Caco-2 (cell line): ENCODE measurements at regions not wholly inside any gene's neighbourhood (a gene's known extent, or its start where the extent isn't known, plus 50 kb on each side); places are given as distances from the start of the nearest gene placed in this dataset.

Experiments
- BruUV-seq: library from RNA; stranded (reverse); fragments of 400-500 nt; replicated peaks from 2 replicates; lab custom pipeline; 2021; lab: Mats Ljungman, UMichigan
- CTCF ChIA-PET: fragments of 300-600 bp; sonication (Branson Sonifier 250); formaldehyde crosslinking; loops from one replicate; lab custom pipeline; 2022; ENCODE audit warnings: antibody characterized with exemption; lab: Charles Lee
- POLR2A ChIA-PET: fragments of 300-600 bp; sonication (Branson Sonifier 250); formaldehyde crosslinking; loops from one replicate; lab custom pipeline; 2022; ENCODE audit warnings: antibody characterized with exemption; lab: Charles Lee
- DNase-seq, 2 experiments: peaks; one replicate each; pipeline versions ENCODE4 v3.0.0 to v3.0.0-alpha.2; 2020 to 2022
- H3K27me3 ChIP-seq: replicated peaks from 2 replicates; pipeline ENCODE4 v1.6.0; 2011; ENCODE audit warnings: low read length; ENCODE audit not compliant: control insufficient read depth, insufficient read depth
- H3K36me3 ChIP-seq: 2 replicates; pipeline ENCODE4 v1.5.1; 2011; ENCODE audit warnings: low read length; ENCODE audit not compliant: control insufficient read depth, insufficient read depth
- H3K4me1 ChIP-seq: fragments of 250-450 bp; sonication (Bioruptor Pico); 2 replicates; pipeline ENCODE4 v1.5.1; 2020; ENCODE audit warnings: mild to moderate bottlenecking
- H3K4me3 ChIP-seq: 2 replicates; pipeline ENCODE4 v1.5.1; 2011; ENCODE audit warnings: low read depth, mild to moderate bottlenecking, control low read depth, low read length
- H3K9me3 ChIP-seq: fragments of 250-450 bp; sonication (Bioruptor Pico); 2 replicates; pipeline ENCODE4 v1.5.1; 2020; ENCODE audit warnings: mild to moderate bottlenecking, moderate library complexity
- H3K27ac Mint-ChIP-seq: one replicate; pipeline ENCODE4 v1.8.0; 2022; ENCODE audit warnings: mixed read lengths; ENCODE audit not compliant: unreplicated experiment
- H3K27me3 Mint-ChIP-seq: one replicate; pipeline ENCODE4 v1.8.0; 2022; ENCODE audit warnings: mixed read lengths; ENCODE audit not compliant: insufficient read depth, unreplicated experiment
- H3K36me3 Mint-ChIP-seq: one replicate; pipeline ENCODE4 v1.8.0; 2022; ENCODE audit warnings: mild to moderate bottlenecking, mixed read lengths; ENCODE audit not compliant: insufficient read depth, unreplicated experiment
- H3K4me1 Mint-ChIP-seq: one replicate; pipeline ENCODE4 v1.8.0; 2022; ENCODE audit warnings: low read depth, mixed read lengths; ENCODE audit not compliant: unreplicated experiment
- H3K4me3 Mint-ChIP-seq: one replicate; pipeline ENCODE4 v1.8.0; 2022; ENCODE audit warnings: mild to moderate bottlenecking, moderate library complexity, mixed read lengths; ENCODE audit not compliant: unreplicated experiment
- H3K9me3 Mint-ChIP-seq: one replicate; pipeline ENCODE4 v1.8.0; 2022; ENCODE audit warnings: mixed read lengths; ENCODE audit not compliant: unreplicated experiment
- intact Hi-C: fragments of 100-400 bp; cut with micrococcal nuclease; formaldehyde crosslinking; loops from one replicate; pipeline ENCODE4 v1.10.0; 2022; ENCODE audit not compliant: unreplicated experiment
- TF ChIP-seq, protein P1 (sequence below), 2 experiments: fragments of 200-600 bp in 1 of 2; IDR thresholded peaks; 1 replicate in 1 of 2; 2 replicates in 1 of 2; pipeline versions ENCODE4 v1.5.1 to v1.8.0; 2011 to 2022; ENCODE audit warnings: antibody characterized with exemption in 1 of 2, control low read depth in 1 of 2, inconsistent platforms in 1 of 2, low read depth in 1 of 2, low read length in 1 of 2, mild to moderate bottlenecking in 1 of 2, moderate library complexity in 1 of 2; ENCODE audit not compliant: insufficient read depth in 1 of 2, severe bottlenecking in 1 of 2, unreplicated experiment in 1 of 2

DNA sequence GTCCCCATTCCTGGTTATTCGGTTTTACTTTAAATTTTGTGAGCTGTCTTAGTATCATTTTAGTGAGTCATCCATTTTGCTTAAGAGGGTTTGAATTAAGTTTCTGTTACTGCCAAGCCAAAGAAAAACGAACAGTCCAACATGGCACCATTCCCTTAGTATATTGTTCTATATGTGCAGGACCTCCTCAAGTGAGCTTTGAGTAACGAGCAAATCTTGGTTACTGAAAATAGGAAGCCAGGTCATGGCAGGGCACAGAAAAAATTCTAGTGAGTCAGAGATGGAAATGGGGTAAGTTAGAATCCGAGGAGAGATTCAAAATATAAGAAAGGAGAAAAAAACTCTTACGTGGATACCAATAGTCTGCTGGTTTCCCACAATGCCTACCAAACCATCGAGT lies 292.9 kb downstream of the BAMBI start:
- no peaks in the 10 kb centered on the region for H3K9me3 ChIP-seq
- H3K36me3 ChIP-seq = no peaks in the 10 kb centered on the region
- no TSS peak for BruUV-seq
- TF ChIP-seq, protein P1, sequence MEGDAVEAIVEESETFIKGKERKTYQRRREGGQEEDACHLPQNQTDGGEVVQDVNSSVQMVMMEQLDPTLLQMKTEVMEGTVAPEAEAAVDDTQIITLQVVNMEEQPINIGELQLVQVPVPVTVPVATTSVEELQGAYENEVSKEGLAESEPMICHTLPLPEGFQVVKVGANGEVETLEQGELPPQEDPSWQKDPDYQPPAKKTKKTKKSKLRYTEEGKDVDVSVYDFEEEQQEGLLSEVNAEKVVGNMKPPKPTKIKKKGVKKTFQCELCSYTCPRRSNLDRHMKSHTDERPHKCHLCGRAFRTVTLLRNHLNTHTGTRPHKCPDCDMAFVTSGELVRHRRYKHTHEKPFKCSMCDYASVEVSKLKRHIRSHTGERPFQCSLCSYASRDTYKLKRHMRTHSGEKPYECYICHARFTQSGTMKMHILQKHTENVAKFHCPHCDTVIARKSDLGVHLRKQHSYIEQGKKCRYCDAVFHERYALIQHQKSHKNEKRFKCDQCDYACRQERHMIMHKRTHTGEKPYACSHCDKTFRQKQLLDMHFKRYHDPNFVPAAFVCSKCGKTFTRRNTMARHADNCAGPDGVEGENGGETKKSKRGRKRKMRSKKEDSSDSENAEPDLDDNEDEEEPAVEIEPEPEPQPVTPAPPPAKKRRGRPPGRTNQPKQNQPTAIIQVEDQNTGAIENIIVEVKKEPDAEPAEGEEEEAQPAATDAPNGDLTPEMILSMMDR (IDR thresholded peaks at IDR 0.05; ENCODE audit: insufficient read depth in 1 of 2, low read depth in 1 of 2, low read length in 1 of 2, severe bottlenecking in 1 of 2, unreplicated experiment in 1 of 2) = no peak
- H3K4me3 ChIP-seq = no peak overlapping the region
- no peak for DNase-seq
- no peaks in the 10 kb centered on the region for H3K27me3 Mint-ChIP-seq
- H3K36me3 Mint-ChIP-seq = no peaks in the 10 kb centered on the region
- peaks cover 18% of the 10 kb centered on the region for H3K4me1 Mint-ChIP-seq
- ChIA-PET CTCF (interaction anchor here (0.6 kb wide), 1 partner anchor 180 kb away, joined by 3 read pairs; no protein-coding TSS in a partner anchor), POLR2A (no interaction called here)
- no peak overlapping the region for H3K4me3 Mint-ChIP-seq
- H3K9me3 Mint-ChIP-seq = peaks cover 10% of the 10 kb centered on the region
- intact Hi-C loops = no loop called here
- peaks cover 5% of the 10 kb centered on the region for H3K4me1 ChIP-seq
- no peaks in the 10 kb centered on the region for H3K27me3 ChIP-seq
- no peak overlapping the region for H3K27ac Mint-ChIP-seq

DNA sequence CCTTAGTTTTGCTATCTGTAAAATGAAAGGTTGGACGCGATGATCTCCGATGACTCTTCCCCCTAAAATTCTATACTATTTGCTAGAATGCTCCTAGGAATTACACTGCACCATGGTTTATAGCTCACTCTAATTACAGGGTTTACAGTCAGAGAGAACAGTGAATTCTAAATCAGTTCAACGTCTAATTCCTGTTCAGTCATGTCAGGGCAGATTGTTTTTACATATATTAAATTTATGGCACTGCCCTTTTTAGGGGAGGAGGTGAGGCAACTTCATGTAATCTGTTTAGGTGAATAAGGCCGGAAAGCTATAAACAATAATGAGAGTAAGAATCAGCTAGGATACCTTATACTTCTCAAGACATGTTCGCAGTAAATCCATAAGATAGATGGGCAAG lies 293.9 kb downstream of the BAMBI start:
- Mint-ChIP-seq H3K36me3 (no peaks in the 10 kb centered on the region), H3K9me3 (peaks cover 1% of the 10 kb centered on the region), H3K27ac (no peak overlapping the region), H3K4me3 (no peak overlapping the region), H3K4me1 (peaks cover 8% of the 10 kb centered on the region), H3K27me3 (no peaks in the 10 kb centered on the region)
- ChIA-PET CTCF (interaction anchor here (0.5 kb wide), 1 partner anchor 53 kb away, joined by 3 read pairs; no protein-coding TSS in a partner anchor), POLR2A (no interaction called here)
- no TSS peak for BruUV-seq
- Histone ChIP-seq H3K4me1 (peaks cover 5% of the 10 kb centered on the region), H3K36me3 (no peaks in the 10 kb centered on the region), H3K4me3 (no peak overlapping the region), H3K27me3 (no peaks in the 10 kb centered on the region), H3K9me3 (no peaks in the 10 kb centered on the region)
- TF ChIP-seq, protein P1 (IDR thresholded peaks at IDR 0.05; ENCODE audit: insufficient read depth in 1 of 2, low read depth in 1 of 2, low read length in 1 of 2, severe bottlenecking in 1 of 2, unreplicated experiment in 1 of 2) = no peak
- intact Hi-C loops = no loop called here
- DNase-seq = no peak

DNA sequence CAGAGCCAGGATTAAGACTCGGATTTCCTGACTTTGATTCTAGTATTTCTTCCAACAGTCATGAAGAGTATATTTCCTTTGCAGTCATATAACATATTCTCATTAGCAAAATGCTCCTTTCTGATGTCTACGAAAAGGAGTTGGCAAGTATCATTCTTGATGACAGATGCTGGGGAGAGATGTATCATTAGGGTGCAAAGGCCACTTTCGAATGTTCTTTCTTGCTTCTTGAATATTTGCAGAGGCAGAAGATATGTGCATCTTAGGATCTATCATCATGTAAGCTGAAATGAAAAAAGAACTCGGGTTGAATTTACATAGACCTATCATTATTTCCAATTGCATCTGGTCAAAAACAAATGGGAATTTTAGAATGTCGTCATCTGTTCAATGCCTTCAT lies 294.4 kb downstream of the BAMBI start:
- Histone ChIP-seq H3K4me3 (no peak overlapping the region), H3K4me1 (peaks cover 5% of the 10 kb centered on the region), H3K36me3 (no peaks in the 10 kb centered on the region), H3K27me3 (no peaks in the 10 kb centered on the region), H3K9me3 (no peaks in the 10 kb centered on the region)
- H3K4me3 Mint-ChIP-seq = no peak overlapping the region
- H3K27ac Mint-ChIP-seq = no peak overlapping the region
- no TSS peak for BruUV-seq
- CTCF ChIA-PET = interaction anchor here (0.5 kb wide), 1 partner anchor 53 kb away, joined by 3 read pairs; no protein-coding TSS in a partner anchor
- POLR2A ChIA-PET = no interaction called here
- H3K9me3 Mint-ChIP-seq = no peaks in the 10 kb centered on the region
- peaks cover 8% of the 10 kb centered on the region for H3K4me1 Mint-ChIP-seq
- TF ChIP-seq, protein P1 (IDR thresholded peaks at IDR 0.05; ENCODE audit: insufficient read depth in 1 of 2, low read depth in 1 of 2, low read length in 1 of 2, severe bottlenecking in 1 of 2, unreplicated experiment in 1 of 2) = no peak
- intact Hi-C loops = no loop called here
- no peak for DNase-seq
- H3K36me3 Mint-ChIP-seq = no peaks in the 10 kb centered on the region
- H3K27me3 Mint-ChIP-seq = no peaks in the 10 kb centered on the region
